GM19035 (cell line): ENCODE measurements at regions not wholly inside any gene's neighbourhood (a gene's known extent, or its start where the extent isn't known, plus 50 kb on each side); places are given as distances from the start of the nearest gene placed in this dataset.
"Not testable (repeated sequence)": the region's sequence is repeated elsewhere in the genome, so short reads cannot be mapped to it uniquely, and the experiment has no call there.

Experiments
- ATAC-seq: cut with Tn5 transposase; IDR thresholded peaks from one replicate; pipeline ENCODE4 v1.9.1; 2021; ENCODE audit not compliant: unreplicated experiment

DNA sequence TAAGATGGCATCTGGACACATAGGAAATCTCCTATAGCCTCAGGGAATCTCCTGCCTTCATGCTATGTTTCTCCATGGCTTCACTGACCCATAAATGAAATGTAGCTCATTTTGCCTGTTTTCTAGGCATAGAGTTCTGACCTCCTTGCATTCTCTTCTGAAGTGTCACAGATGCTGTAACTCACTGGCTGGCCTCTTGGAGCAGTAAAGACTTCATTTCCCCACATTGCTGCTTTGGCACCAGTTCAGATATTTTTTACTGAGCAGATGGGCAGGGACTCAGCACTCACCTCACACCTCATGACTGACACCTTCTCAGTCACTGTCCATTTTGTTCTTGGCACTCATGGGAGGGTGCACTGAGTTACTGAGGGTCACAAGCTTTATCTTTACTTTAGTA is 286.7 kb upstream of the TGFBR2 start:
- peak; percentile 83 for ATAC-seq

- no peak for ATAC-seq
These were observed 286.0 kb upstream of the TGFBR2 start for GRCh38 chr3:30320392-30320791.

- ATAC-seq = no peak
These were observed 285.3 kb upstream of the TGFBR2 start for GRCh38 chr3:30321065-30321464.

GRCh38 chr3:30323649-30324048 is 282.8 kb upstream of the TGFBR2 start:
- ATAC-seq = not testable (repeated sequence)

DNA sequence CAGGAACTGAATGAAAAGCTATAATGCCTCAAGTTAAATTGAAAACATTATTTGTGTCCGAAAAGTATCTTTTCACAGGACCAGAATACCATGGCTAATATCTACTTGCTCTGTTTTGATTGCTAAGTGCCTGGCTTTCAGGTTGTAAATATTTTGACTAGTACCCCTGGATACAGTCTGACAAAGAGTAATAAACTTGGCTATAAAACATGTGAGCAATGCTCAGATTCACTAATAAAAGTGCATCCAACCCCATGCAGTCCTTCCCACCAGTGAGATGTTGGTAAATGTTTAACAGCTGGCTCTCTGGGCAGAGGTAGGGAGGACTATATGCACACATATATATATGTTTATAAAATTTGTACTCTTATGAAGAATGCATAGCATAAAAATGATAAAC is 281.8 kb upstream of the TGFBR2 start:
- ATAC-seq = no peak

- ATAC-seq = not testable (repeated sequence)
These were observed 278.4 kb upstream of the TGFBR2 start for GRCh38 chr3:30327976-30328375.

DNA sequence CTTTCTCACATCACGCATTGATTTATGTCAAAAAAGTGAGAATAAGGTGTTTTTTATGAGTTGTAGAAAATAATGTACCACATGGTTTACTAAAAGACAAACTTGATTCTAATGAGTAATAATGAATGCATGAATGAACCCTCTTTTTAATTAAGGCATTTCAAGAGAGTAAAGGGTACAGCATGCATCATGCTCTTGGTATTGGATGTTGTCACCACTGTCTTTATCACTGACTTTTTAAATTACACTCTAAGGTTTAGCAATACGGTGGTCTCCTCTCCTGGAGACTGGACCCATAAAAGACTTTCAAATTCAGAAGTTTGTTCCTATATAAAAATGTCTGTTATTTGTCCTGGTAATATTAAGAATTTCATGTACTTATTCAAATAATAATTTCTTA is 277.5 kb upstream of the TGFBR2 start:
- not testable (repeated sequence) for ATAC-seq

GRCh38 chr3:30331519-30331918 is 274.9 kb upstream of the TGFBR2 start:
- no peak for ATAC-seq

GRCh38 chr3:30332196-30333021 is 274.0 kb upstream of the TGFBR2 start:
- ATAC-seq = no peak

DNA sequence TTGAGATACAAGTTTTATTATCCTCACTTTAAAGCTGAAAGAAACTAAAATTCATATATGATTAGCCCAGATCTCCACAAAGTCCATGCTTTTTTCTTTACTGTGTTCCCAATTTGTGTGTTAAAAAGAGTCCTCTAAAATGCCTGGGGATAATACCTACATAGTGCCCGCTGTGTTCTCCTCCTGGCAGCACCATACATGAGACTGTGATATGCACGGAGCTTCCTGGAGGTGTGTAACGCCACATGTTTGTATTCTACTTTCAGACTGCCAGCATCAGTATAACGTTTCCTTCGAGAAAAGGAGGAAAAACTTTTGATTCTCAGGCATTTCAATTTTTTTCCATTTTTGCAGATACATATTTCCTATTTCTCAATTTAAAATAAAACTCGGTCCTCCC is 273.3 kb upstream of the TGFBR2 start:
- ATAC-seq = no peak

- no peak for ATAC-seq
These were observed 272.5 kb upstream of the TGFBR2 start for GRCh38 chr3:30333903-30334302.

DNA sequence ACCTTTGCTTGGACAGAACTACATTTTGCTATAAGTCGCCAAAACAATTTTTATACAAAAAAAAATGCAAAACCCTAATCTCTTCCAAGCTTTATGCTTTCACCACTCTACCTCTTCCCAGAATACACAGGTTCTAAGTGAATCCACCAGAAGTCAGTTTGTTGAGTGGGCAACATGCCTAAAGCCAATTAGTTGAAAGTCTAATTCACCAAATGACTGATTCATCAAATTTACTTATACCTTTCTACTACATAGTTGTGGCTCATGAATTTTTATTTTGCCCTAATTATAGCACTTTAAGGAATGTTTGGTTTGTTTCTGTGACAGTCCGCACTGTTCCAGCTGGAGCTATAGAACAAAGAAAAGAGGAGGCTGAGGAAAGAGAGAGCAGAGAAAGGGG is 265.9 kb upstream of the TGFBR2 start:
- ATAC-seq = no peak

DNA sequence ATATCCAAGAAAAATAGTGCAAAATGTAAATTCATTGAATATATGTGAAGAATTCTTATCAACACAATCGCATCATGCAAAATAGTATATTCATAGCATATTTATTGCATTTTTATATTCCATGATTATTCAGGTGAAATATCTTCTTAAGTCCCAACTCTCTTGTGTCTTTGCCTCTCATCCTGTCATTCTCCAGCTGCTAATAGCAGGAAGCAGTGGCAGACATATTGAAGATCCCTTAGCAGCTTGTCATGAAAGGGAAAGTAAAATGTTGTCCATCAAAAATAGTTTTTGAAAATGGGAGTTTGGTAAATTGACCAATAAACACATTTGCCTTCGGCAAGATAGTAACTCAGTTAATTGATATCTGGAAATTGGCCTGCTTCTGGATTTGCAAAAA is 265.3 kb upstream of the TGFBR2 start:
- ATAC-seq = no peak

- no peak for ATAC-seq
These were observed 264.6 kb upstream of the TGFBR2 start for GRCh38 chr3:30341851-30342250.

GRCh38 chr3:30342318-30343060 is 263.9 kb upstream of the TGFBR2 start:
- ATAC-seq = no peak

DNA sequence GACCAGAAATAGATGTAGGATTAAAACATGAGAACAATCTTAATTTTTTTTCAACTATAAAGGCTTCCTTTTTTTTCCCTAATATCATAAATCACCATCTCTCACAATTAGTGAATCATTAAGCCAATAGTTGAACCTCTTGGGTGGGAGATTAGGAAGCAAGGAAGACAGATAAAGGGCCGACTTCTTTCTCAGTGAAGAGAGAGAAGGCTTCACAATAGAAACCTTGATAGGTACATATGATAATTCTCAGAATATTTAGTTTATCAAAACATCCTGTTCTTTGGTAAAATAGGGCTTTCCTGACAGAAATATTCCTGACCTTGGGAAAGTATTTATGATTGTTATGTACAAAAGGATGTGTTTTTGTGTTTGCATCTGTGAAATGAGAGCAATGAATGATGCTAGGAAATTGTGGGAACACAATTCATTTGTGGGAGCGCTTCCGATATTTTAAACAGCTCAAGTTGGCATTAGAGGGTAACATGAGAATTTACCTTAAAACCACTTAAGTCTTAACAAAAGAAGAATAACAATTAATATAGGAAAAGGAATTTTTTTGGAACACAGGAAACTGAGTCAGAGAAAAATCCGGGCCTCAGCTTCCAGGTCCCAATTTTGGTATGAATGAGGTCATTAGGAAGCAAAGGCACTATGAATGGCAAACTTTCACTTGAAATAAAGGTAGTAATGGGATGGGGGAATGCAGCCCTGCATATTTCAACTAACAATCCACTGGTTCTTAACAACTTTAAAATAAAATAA is 263.2 kb upstream of the TGFBR2 start:
- no peak for ATAC-seq

DNA sequence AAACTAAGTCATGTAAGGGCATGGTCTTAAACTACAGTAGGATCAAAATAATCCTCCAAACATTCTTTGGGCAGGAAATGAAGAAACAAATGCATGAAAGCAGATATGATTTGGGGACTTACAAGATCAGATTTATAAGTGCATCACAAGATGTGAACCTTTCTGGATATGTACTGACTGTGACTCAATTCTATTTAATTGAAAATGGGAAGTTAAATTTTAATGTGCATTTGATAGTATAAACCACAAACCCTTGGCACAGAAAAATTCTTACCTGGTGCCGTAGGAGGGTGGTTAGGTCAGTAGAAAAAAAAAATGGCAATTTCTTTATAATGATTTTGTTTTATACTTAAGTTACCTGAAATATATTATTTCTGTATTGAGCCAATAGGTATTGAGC is 262.5 kb upstream of the TGFBR2 start:
- ATAC-seq = no peak

GRCh38 chr3:30344288-30344687 is 262.1 kb upstream of the TGFBR2 start:
- no peak for ATAC-seq

DNA sequence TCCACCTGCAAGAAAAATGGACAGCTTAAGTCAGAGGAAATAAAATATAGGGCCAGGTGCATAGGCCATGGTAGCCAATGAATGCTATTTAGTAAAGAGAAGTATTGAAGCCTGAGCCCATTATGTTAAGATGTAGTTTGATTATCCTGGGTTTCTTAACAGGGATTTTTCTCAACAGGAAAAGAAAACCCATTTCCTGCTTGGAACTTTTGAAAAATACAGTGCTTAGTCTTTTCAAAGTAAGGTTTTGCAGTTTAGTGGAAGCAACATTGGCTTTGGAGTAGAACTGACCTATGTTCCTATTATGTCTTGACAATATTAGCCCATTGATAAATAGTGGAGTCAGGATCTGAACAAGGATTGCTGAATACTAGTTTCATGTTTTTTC is 259.5 kb upstream of the TGFBR2 start:
- ATAC-seq = no peak

DNA sequence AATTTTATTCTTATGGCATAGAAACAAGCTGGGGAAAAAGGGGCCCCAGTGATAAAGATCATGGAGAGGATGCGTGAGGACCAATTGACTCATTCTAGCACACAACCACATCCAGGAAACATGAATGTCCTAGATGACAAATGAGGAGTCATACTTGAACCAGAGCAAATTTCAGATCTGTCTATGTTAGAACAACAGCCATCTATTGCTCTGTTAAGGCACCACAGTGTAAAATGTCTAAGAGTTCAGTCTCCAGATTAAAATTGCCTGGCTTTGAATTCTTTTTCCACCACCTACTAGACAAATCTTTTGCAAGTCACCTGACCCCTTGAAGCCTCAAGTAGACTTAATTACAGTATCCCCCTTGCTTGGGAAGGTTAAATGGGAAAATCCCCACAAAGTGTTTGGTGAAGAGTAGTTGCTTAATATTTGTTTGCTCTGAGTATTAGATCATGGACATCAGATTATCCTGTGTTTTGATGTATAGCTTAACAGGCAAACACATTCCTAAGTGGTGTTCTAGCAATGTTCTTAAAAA is 258.7 kb upstream of the TGFBR2 start:
- peak; percentile 85 for ATAC-seq

DNA sequence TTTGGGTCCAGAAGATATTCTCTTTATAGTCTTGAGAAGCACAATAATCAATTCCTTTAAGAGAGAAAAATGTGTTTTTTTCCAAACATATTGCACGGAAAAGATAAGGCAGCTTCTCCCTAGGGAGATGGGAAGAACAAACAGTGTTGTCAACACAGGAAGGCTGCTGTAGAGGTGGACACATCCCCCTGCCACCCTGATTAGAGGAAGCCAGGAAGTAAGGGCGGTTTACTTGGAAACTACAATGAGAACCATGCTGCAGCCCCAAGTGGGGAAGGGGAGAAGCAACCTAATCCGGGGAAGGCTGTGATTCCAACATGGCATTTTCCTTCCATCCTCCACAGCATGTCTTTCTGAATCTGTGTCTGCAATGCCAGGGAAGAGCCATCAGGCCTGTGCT is 256.9 kb upstream of the TGFBR2 start:
- ATAC-seq = no peak
